HG03039 (cell line): ENCODE measurements at regions not wholly inside any gene's neighbourhood (a gene's known extent, or its start where the extent isn't known, plus 50 kb on each side); places are given as distances from the start of the nearest gene placed in this dataset.

Experiments
- ATAC-seq: cut with Tn5 transposase; IDR thresholded peaks from one replicate; pipeline ENCODE4 v1.9.1; 2021; ENCODE audit warnings: mild to moderate bottlenecking, moderate library complexity; ENCODE audit not compliant: unreplicated experiment

DNA sequence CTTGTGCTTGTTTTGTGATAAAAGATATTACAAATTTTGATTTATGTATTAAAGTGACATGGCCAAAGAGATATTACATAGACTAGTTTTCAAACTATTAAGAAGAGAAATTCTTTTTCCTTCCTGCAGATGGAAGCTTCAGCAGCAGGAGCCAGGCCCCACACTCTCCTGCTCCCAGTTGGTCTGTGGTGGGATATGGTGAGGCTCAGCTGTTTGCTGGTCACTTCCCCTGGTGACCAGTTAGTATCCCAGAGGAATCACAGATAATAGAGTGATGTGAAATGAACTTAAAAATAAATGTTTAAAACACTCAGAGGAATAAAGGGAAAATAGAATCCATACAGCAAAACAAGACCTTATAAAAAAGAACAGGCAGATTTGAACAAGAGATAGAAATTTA is 154.7 kb downstream of the KTN1 start:
- ATAC-seq = no peak

DNA sequence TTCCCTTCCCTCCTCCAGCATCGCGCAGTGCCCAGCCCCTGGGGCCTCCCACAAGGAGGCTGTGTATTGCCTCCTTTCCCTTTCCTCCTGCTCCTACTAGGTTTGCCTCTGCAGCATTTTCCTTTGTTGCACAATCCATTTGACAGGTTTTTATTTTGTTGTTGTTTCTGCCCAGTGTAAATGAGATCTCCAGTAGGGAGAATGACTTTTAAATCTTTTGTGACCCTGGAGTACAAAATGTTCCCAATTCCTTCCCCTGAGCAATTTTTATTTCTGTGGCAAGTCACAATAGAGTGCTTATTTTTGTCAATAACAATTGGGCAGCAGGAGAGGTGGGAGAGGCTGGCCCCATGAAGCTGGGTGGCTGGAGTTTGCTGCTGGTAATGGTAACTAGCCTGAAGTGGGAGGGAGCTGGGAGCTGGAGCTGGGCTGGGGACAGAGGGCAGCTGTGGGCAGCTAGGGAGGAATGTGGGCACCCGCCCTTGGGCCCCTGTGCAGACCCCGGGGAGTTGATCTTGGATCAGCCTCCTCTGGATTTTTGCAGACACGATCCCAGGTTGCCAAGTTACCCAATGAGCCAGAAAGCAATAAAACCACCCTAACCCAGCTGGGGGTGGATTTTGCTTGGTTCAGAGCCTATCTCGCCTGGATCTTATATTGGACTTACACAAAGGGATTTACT is 160.1 kb downstream of the KTN1 start:
- ATAC-seq = no peak

DNA sequence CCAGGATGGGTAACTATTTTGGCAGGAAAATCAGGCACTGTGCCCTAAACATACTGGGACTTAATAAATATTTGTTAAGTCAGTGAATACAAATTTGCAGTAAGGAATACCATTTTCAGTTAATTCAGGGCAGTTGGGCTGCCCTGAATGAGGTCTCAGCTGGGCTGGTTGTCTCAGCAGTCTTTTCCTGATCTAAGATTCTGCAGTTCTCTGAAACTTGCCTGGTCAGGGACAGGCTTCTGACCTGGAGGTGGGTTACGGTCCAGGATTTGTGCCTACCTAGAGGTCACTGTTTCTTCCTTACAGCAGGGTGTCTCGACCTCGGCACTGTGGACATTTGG is 160.6 kb downstream of the KTN1 start:
- no peak for ATAC-seq

- ATAC-seq = no peak
Observed at GRCh38 chr14:55741240-55741639, 161.2 kb downstream of the KTN1 start.

GRCh38 chr14:55743551-55743950 is 163.5 kb downstream of the KTN1 start:
- ATAC-seq = no peak

DNA sequence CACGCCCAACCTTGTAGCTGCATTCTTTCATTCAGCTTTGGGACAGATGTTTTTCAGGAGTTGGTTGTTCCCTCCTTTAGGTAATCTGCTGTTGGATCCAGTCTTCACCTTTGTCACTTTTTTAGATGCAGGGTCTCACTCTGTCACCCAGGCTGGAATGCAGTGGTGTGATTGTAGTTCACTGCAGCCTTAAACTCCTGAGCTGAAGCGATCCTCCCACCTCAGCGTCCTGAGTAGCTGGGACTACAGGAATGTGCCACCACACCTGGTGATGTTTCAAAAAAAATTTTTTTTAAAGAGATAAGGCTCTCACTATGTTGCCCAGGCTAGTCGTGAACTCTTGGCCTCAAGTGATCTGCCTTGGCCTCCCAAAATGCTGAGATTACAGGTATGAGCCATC is 164.3 kb downstream of the KTN1 start:
- no peak for ATAC-seq

GRCh38 chr14:55745906-55746305 is 165.9 kb downstream of the KTN1 start:
- ATAC-seq = no peak

GRCh38 chr14:55746558-55746957 is 166.6 kb downstream of the KTN1 start:
- ATAC-seq = no peak

- no peak for ATAC-seq
Observed at GRCh38 chr14:55747186-55747585, 167.2 kb downstream of the KTN1 start.

GRCh38 chr14:55749201-55749812 is 169.3 kb downstream of the KTN1 start:
- no peak for ATAC-seq

- ATAC-seq = no peak
Observed at GRCh38 chr14:55749946-55750345, 169.9 kb downstream of the KTN1 start.

DNA sequence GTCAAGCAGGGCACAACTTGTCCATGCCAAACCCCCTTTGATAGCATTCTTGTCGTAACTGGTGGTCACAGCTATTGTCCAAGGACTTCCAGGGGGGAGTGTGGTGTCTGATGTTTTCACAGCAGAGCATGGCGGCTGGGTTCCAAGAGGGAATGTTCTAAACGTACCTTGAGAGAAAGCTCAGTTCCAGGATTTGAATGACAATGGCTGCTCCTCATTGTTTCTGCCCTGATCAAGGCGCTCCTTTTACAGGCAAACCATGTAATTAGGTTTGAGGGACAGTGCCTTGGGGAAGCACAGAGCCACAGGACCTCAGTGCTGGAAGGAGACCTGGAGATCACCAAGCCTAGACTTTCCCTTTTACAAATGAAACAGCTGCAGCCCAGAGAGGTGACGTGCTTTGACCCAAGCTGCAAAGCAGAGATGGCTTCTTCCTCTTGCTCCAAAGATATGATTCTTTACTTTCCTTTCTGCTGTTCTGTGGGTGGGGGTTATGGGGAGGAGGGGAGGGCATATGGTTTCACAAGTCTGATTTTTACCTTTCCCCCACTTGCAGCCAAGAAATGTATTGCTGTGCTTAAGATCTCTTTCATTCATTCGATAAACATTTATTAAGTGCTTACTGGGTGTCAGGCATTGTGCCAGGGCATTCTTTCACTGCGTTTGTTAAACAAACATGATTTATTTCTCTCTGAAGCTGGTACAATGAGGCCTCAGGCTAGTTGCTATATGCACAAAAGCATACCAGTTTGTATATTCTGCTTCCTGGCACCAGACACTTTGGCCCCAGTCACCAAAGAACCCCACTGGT is 172.8 kb downstream of the KTN1 start:
- no peak for ATAC-seq

GRCh38 chr14:55754471-55754870 is 174.5 kb downstream of the KTN1 start:
- ATAC-seq = no peak

GRCh38 chr14:55754871-55755270 is 174.9 kb downstream of the KTN1 start:
- ATAC-seq = no peak

- ATAC-seq = no peak
Observed at GRCh38 chr14:55756078-55756477, 176.1 kb downstream of the KTN1 start.

- ATAC-seq = no peak
Observed at GRCh38 chr14:55756557-55756956, 176.6 kb downstream of the KTN1 start.

DNA sequence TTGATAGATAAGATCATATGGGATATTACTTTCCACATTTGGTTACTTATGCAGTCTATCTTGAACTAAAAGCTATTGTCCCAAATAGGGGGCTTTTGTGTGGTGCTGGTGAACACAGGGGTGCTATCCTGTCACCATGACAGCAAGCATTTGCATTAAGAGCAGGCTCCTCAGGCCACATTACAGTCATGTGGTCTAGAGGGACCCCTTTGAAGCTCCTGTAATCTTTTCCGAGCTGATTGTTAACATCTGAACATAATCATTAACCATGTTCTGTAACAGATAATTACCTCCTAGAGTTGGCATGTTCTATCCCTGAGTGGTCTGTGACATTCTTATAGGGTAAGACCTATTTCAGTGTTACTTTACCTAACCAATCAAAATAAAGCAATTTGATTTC is 178.8 kb downstream of the KTN1 start:
- ATAC-seq = no peak

GRCh38 chr14:55760789-55761566 is 181.0 kb downstream of the KTN1 start:
- ATAC-seq = no peak

- no peak for ATAC-seq
Observed at GRCh38 chr14:55761651-55762050, 181.6 kb downstream of the KTN1 start.

DNA sequence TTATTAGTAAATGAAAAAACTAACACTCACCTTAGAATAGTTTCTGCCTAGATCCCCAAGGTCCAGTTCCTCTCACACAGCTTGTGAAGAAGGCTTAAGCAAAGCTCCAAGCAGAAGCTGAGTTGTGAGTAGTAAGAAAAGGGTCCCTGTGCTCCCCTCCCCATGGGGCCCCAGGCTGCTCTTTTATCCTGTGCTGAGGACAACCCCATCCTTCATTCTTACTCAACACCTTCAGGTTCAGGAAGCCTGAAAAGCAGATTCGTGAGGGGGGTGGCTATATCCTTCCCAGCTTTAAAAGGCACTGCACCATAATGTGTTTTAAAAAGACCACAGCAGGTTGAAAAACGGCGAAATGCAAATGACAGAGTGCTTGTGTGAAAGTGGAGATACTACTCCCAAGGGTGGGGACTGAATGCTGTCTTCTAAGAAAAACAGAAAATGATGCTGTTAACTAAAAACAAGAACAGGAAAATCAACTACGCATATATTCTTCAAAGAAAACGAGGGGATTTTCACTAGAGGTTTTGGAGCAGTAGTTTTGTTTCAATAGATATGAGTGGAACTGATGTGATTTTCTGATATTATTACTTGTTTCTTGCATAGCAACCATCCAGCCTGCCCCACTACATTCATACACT is 182.7 kb downstream of the KTN1 start:
- ATAC-seq = peak; percentile 64

DNA sequence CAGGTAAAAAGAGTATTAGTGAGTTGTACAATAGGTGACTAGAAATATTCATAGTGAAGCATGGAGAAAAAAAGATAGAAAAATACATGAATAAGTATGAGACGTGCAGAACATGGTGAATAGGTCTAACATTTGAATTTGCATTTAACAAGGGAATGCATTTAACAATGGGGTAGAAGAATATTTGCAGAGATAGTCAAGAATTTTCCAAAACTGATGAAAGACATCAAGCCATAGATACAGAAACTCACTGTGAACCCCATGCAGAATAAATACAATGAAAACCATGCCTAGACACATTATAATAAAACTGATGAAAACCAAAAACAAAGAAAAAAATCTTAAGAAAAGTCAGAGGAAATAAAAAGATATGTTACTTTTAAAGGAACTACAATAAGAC is 184.8 kb downstream of the KTN1 start:
- no peak for ATAC-seq
